GM18858 (cell line): ENCODE measurements at regions not wholly inside any gene's neighbourhood (a gene's known extent, or its start where the extent isn't known, plus 50 kb on each side); places are given as distances from the start of the nearest gene placed in this dataset.
"Not testable (repeated sequence)": the region's sequence is repeated elsewhere in the genome, so short reads cannot be mapped to it uniquely, and the experiment has no call there.

ENCODE experiments used
- ATAC-seq: cut with Tn5 transposase; IDR thresholded peaks from one replicate; pipeline ENCODE4 v1.9.1; 2021; ENCODE audit not compliant: unreplicated experiment

DNA sequence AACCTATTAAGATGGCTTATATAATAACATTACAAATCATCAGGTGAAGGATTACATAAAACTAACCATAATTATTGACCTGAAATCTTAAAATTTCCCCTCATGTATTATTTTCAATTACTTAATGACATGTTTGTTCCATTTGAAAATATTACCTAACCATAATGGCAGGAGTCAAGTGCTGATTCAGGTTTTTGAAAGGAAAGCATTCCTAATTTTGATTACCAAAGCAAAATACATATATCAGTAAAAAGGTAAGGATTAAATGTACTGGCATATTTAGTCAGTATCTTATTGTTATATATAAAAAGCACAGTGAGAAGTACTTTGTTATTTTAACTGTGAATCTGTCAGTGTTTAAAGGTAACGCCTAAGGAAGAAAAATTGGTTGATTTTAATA, 960.0 kb upstream of the CNTN5 start:
- ATAC-seq = no peak

DNA sequence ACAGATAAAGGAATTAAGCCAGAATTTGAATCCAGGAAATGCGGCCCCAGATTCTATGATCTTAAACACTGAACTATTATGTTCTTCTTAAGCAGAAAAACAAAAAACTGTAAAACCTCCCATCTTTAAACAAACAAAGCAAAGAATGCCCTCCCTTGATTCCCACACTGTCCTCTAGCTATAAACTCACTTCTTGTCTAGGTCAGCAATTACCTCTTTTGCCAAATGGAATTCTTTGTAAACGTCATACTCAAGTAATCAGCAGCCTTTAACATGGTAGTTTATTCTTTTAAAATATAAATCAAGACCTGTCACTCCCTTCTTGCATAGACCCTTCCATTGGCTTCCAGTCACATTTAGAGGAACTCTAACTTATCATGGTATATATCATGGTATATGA, 958.9 kb upstream of the CNTN5 start:
- ATAC-seq = no peak

DNA sequence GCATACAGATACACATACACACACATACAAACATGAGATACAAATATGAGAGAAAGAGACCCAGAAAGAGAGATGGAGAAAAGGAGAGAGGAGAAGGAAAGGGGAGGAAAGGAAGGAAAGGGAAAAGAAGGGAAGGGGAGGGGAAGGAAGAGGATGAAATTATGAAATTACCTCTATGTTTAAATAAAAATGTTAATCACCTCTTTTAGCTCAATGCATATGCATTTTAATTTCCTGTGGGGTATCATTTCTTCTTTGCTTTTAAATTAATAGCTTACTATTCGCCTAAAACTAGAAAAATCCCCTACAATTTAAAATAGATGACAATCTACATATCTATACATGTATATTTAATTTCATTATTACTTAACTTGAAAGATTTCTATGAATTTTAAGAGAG, 958.0 kb upstream of the CNTN5 start:
- ATAC-seq = no peak

DNA sequence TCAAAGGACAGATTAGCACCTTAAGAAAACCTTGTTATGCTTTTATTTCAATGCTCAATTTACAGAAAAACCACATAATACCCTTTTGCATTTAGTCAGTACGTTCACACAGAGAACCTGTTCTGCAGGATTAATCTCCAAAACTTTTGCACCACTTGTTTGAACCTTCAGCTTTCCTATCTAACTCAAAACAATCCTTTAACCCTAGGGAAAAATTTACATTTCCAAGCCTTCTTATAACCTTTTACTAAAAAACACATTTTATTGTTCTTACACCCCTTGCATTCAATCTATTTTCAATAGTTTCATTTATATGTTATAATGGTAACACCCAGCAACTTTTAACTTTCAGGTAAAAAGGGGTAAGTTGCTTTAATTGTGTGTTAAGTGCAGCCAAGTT, 952.5 kb upstream of the CNTN5 start:
- ATAC-seq = no peak

DNA sequence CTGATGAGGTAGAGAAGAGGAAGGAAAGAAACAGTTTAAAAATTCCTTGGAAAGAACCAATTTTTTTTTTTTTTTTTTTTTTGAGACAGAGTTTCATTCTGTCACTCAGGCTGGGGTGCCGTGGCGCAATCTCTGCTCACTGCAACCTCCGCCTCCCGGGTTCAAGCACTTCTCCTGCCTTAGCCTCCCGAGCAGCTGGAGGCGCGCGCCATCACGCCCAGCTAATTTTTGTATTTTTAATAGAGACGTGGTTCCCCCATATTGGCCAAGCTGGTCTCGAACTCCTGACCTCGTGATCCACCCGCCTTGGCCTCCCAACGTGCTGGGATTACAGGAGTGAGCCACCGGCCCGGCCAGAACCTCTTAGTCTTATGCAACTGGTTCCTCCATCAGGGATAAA, 951.6 kb upstream of the CNTN5 start:
- not testable (repeated sequence) for ATAC-seq

DNA sequence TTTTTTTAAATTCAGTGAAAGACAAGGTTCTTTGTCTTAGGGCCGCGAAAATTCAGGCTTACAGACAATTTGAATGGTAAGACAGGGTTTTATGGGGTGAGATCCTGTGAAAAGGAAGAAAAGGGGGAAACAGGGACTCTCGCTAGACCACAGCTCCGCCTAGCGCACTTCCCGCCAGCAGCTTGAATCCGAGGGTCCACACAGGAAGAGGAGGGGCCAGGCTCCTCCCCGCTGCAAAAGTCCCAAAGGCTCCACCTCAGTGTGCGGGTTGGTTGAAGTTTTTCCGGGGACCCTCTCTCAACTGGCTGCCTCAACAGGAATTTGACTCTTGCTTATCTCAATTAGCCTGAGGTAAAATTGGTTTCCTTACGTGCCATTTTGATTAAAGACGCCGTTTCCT, 950.9 kb upstream of the CNTN5 start:
- no peak for ATAC-seq

DNA sequence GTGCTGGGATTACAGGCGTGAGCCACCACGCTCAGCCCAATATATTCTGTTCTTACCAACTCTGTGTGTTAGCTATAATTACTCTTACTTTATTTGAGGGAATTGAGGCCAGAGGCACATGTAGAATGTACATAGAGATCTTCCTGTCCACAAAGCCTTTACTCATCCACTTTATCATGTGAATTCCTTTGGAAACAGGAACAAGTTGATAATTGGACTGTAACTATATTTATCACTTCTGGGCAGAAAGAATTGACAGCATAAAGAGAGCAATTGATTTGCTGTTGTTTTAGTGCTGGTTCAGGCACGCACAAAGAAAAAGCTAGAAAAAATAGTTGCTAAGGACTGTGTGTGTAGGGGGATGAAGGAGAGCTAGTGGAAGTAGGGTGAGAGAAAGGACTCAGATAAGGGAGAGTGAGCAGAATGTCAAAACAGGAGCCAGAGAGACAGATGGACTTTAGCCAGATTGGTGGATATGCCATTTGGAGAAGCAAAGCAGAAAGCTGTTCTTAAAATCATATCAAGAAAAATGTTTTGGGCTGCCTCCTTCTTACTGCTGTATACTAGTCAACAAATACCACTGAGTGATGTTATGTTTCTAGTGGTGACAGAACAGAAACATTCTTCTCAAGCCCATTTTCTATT, 929.8 kb upstream of the CNTN5 start:
- ATAC-seq = no peak

DNA sequence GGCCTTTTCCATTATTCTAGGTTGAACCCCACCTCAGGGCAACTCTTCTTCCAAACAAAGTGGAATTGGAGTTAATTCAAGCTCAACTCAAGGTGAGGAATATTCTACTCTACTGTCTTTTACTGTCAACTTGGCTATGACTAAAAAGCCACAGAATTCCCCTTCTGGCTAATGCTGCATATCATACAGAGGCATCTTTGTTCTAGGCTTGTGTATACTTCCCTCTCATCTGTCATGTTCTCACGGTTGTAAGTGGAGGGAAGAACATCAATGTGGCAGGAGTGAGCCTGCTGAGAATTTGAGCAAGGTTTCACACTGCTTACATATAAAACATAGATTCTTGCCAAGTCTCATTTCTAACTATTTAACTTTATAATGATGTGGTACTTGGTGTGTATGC, 921.4 kb upstream of the CNTN5 start:
- no peak for ATAC-seq

DNA sequence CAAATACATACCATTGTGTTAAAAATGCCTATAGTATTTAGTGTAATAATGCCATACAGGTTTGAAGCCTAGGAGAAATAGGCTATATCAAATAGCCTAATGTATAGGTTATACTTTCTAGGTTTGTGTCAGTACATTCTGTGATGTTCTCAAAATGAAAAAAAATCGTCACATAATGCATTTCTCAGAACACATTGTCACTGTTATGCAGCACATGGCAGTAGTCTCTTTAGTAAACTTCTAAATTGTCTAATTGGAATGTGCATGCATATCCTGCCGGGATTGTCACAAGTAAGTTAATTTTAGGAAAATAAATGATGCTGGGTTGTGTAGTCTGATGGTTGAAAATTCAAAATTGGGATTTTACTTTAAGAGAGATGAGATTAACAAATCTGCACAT, 920.1 kb upstream of the CNTN5 start:
- no peak for ATAC-seq

DNA sequence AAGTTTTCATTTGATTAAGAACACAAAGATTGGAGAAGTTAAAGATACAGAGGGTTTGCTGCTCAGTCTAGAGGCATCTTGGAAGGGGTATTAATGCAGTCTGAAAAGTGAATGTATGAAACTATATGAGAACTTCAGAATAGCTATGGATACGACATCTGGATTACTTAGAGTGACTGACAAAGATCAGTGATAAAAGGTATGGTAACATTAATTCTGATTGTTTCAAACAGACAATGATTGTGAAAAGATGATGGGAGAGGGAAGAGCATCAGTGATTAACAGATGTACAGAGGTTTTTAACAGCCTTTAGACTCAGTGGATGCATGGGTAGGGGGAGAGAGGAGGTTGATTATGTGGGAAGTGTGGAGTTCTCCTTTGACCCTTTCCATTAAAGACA, 919.4 kb upstream of the CNTN5 start:
- ATAC-seq = no peak

DNA sequence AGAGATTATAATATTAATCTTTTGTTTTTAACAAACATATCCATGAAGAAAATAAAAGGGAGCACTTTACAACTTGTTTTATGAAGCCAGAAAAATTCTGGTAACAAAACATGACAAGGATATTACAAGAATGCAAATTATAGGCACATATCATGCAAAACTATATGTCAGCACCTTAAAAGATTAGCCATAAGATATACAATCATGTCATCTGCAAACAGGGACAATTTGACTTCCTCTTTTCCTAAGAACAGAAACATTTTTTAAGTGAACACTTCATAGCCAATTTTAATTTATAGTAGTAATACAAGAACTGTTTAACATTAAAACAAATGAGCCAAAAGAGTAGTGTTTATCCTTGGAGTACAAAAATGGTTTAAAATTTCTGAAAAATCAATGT, 916.5 kb upstream of the CNTN5 start:
- ATAC-seq = no peak

DNA sequence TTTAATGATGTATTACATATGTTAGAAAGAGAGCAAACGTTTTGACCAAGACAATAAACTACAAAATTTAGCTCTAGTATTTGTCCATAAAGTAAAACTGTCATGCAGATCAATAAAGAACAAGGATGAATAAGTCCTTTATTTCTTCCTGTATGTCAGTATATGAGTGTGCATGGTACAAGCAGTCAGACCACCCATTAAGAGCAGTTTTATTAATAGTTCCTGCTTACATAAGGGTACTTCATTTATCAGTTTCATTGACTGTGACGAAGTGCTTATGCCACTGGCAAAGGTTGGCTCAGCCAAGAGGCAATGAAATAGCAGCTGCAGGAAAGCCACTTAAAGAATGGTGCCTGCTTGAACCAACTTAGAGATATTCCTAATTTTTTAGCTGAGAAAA, 913.0 kb upstream of the CNTN5 start:
- ATAC-seq = no peak

DNA sequence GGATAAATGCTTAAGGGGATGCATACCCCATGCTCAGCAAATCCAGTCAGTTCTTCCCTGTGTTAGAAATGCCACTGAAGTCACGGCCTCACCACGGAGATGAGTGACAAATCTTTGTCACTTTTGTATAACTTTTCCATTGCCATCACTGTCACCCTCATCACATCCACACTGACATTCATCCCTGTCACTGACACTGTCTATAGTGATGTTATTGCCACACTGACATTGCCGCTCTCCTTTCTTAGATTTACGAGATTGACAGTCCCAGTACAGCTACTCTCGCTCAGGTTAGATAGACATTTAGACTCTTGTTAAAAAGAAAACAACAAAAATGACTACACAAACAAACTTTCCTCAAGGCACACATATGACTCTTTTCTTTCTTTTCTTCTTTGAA, 910.7 kb upstream of the CNTN5 start:
- ATAC-seq = no peak

DNA sequence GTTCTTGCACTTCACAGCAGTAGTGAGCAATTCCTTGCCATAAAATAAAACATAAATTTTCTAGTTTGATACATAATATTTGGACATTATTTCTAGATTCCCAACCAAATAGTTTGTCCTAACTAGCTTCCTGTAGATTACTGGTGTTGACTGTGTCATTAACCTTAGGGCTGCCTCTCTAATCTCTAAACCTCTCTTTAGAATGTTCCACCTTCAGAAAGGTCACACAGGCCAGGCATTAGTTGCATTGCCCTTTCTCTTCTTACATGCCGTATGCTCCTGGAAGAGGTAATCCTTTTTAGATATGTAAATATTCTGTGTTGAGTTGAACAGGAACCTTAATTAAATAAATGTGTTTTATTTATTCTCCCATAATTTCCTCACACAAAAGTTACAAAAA, 904.9 kb upstream of the CNTN5 start:
- ATAC-seq = no peak

DNA sequence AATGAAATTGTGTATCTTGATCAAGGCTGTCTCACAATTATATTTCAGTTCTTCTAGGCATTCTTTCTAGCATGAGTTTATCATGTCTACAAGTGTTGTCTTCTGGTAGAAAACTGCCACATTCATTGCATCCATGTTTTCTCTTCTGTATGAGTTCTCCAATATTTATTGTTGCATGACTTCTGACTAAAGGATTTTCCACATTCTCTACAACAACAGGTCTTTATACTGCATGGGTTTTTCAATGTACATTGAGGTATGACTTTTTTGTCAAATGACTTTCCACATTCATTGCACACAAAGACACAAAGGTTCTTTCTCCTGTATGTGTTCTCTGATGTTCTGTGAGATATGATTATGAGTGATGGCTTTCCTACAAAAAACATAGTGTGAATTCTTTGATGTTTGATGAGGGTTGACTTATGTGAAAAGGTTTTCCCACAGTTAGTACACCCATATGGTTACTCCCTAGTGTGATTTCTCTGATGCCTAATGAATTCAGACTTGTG, 890.6 kb upstream of the CNTN5 start:
- no peak for ATAC-seq

DNA sequence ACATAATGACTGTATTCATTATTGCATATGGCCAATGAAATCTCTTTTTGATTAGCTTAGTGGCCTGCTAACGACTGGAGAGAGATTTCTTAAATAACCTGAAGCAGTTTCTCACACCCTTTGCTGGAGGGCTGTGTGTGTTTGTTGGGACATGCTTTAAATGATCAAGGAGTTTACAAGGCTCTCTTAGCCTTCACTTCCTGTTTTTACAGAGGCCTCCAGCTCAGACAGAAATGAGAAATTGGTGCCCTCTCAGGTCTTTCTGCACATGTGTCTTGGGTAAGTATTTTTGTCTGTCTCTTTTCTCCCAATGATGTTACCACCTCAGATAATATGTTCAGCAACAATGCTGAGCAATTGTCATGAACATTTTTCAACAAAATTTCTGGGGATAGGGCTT, 884.4 kb upstream of the CNTN5 start:
- ATAC-seq = no peak

DNA sequence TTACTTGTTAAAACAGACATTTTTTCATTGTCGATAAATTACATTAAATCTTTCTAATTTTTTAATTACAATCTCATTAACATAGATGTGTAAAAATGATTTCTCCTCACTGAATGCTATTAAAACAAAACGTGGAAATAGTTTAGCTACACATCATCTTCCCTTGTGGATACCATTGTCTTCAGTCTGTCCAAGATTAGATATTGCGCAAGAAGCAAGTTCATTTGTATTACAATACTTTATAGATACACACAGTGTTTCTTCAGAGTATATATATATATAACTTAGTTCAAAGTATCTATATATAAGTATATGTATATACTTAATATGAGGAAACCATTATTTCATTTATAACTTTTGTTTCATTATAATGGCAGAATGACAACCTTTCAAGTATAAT, 883.3 kb upstream of the CNTN5 start:
- ATAC-seq = no peak

DNA sequence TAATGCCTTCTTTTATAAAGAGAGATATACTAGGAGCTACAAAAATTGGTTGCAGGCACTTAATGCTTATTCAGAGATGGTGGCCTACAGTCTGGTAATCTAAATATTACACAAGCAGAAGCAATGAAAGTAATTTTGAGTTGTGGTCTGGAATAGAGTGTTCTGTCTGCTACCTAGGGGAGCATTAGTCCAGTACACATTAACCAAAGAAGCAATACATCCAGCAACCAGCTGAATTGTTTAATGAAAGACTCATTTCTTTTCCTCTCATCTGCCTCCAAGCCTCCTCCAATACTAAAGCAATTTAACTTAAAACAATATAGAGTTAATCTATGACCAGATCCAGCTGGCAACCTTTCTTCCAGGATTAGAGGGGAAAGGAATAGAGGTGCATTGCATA, 877.1 kb upstream of the CNTN5 start:
- no peak for ATAC-seq

DNA sequence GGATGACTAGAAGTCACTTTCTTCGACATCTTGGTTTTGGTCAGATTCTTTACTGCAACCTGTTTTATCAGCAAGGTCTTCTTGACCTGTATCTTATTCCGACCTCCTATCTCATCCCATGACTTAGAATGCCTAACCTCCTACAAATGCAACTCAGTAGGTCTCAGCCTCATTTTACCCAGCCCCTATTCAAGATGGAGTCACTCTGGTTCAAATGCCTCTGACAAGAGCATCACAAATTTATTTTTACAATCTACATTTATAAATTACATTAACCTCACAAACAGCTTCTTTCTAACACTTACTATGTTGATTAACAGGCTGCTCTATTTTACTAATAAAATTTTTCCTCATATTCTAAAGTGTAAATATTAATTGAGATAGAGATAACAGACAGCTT, 867.0 kb upstream of the CNTN5 start:
- no peak for ATAC-seq

DNA sequence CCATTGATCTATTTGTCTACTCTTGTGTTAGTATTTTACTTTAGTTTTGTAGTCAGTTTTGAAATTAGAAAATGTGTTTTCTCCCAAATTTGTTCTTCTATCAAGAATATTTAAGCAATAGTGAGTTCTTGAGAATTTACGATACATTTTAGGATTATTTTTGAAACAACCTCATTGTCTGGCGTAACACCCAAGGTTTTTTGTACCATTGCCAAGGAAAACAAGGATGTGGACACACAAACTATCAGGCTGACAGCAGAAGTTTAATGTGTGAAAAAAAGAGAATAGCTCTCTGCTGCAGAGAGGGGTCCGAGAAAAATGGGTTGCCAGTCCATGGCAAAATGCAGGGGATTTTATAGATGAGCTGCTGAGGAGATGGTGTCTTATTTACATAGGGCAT, 865.1 kb upstream of the CNTN5 start:
- no peak for ATAC-seq

DNA sequence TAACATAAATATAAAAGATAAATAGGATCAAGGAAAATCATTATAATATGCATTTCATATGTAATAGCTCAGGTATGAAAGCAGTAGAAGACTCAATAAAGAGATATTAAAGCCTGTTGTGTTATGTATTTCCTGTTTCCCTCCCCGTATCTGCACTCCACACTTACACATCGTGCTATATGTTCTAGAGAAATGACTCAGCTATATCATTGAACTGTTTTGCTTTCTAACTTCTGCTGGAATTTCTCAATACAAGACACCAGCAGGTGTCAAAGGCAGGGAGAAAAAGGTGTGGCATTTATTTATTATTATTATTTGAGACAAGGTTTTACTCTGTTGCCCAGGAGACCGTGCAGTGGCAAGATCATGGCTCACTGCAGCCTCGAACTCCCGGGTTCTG, 842.8 kb upstream of the CNTN5 start:
- no peak for ATAC-seq

DNA sequence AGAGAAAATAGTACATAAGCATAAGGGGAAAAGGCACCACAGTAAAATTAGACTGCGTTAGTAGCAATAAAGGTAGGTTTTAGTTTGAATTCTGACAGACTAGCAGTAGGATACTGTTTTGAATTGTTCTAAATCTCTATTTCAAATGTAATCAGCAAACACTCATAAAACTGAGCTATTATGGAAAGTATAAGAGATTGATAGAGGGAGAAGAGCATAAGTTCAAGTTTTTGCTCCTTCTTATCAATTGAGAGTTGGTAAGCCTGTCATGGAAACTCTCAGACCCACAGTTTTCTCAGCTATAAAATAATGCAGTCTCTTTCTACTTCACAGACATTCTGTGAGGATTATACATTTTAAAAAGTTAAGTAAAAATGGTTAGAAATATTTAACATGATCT, 840.2 kb upstream of the CNTN5 start:
- ATAC-seq = no peak

DNA sequence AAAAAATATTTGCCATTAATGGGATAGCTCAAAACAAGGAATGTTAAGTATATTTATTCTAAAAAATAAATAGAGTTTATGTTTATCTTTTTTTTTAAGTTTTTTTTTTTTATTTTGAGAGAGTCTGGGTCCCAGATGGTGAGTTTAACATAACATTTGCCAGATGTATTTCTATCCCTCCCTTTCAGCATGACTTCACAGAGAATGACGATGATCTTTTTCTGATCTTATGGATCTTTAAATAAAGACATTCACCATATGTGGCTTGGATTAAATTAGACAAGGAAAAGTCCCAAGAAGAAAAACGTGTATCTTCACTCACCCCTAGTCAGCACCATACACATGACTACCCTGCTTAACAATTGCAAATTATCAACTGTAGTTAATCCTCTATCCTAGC, 839.8 kb upstream of the CNTN5 start:
- ATAC-seq = no peak

DNA sequence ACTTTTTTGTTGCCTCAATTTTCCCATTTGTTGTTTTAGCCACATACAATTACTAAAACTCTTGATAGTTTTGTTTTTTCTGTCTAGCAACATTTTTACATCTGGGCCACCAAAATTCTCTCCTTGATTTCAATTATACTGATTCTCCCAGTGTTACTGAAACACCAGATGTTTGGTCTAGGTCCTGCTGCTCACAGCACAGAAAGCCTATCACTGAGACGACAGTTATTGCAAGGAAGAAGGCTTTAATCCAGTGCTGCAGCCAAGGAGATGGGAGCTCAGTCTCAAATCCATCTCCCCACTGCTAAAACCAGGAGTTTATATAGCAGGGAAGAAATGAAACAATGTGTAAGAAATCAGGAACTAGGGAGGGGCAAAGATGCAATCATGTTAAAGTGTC, 837.7 kb upstream of the CNTN5 start:
- ATAC-seq = no peak
